H1 (cell line): ENCODE measurements at regions not wholly inside any gene's neighbourhood (a gene's known extent, or its start where the extent isn't known, plus 50 kb on each side); places are given as distances from the start of the nearest gene placed in this dataset.

Experiments used
- CTCF ChIA-PET: fragments of 300-600 bp; sonication (Branson Sonifier 250); formaldehyde crosslinking; loops from one replicate; lab custom pipeline; 2021; ENCODE audit not compliant: partially characterized antibody; lab: Charles Lee
- POLR2A ChIA-PET: fragments of 300-600 bp; sonication (Branson Sonifier 250); formaldehyde crosslinking; loops from one replicate; lab custom pipeline; 2021; ENCODE audit warnings: inconsistent platforms; ENCODE audit not compliant: partially characterized antibody; lab: Charles Lee
- DNase-seq, 2 experiments: peaks; one replicate each; pipeline versions ENCODE4 v3.0.0 to v3.0.0-alpha.2; 2010 to 2022; ENCODE audit warnings: low spot score in 2 of 2, low read depth in 1 of 2, mixed read lengths in 1 of 2
- FAIRE-seq: peaks from 2 replicates; lab custom pipeline; 2011; peaks lifted over from hg19 to GRCh38; lab: Jason Lieb, UNC
- H2AFZ ChIP-seq: 2 replicates; pipeline ENCODE4 v1.8.1; 2012; ENCODE audit warnings: low read length, inconsistent platforms
- H2AK5ac ChIP-seq: 2 replicates; pipeline ENCODE4 v1.6.1; 2013; ENCODE audit warnings: low read depth, low read length
- H2BK120ac ChIP-seq: replicated peaks from 2 replicates; pipeline ENCODE3; 2013; ENCODE audit warnings: low read depth, low read length, inconsistent platforms
- H2BK12ac ChIP-seq: 2 replicates; pipeline ENCODE4 v1.6.1; 2013; ENCODE audit warnings: low read depth, low read length
- H2BK15ac ChIP-seq: 2 replicates; pipeline ENCODE4 v1.6.1; 2013; ENCODE audit warnings: low read length
- H2BK20ac ChIP-seq: 2 replicates; pipeline ENCODE4 v1.6.1; 2013; ENCODE audit warnings: low read length
- H2BK5ac ChIP-seq: 2 replicates; pipeline ENCODE4 v1.6.1; 2013; ENCODE audit warnings: low read depth, low read length
- H3K14ac ChIP-seq: 2 replicates; pipeline ENCODE4 v1.6.1; 2013; ENCODE audit warnings: inconsistent platforms; ENCODE audit not compliant: insufficient read length
- H3K18ac ChIP-seq: 2 replicates; pipeline ENCODE4 v1.6.1; 2013; ENCODE audit warnings: low read length; ENCODE audit errors: extremely low read depth
- H3K23ac ChIP-seq: 2 replicates; pipeline ENCODE4 v1.6.1; 2013; ENCODE audit warnings: inconsistent platforms; ENCODE audit not compliant: insufficient read length
- H3K23me2 ChIP-seq: 2 replicates; pipeline ENCODE4 v1.6.1; 2013; ENCODE audit warnings: low read depth, low read length
- H3K27ac ChIP-seq: 2 replicates; pipeline ENCODE4 v1.6.1; 2011; ENCODE audit warnings: low read depth, low read length, inconsistent platforms
- H3K27me3 ChIP-seq, 4 experiments: replicated peaks in 1 of 4; 1 replicate in 1 of 4; 2 replicates in 3 of 4; pipeline versions ENCODE4 v1.6.1 to v1.8.1; 2011 to 2013; ENCODE audit warnings: low read length in 3 of 4, mild to moderate bottlenecking in 3 of 4, inconsistent platforms in 2 of 4, mixed read lengths in 2 of 4, moderate library complexity in 1 of 4; ENCODE audit not compliant: control insufficient read depth in 3 of 4, insufficient read depth in 3 of 4; ENCODE audit errors: extremely low read depth in 1 of 4
- H3K36me3 ChIP-seq, 4 experiments: 2 replicates each; pipeline versions ENCODE4 v1.6.1 to v1.8.1; 2011 to 2013; ENCODE audit warnings: mild to moderate bottlenecking in 4 of 4, low read length in 3 of 4, moderate library complexity in 2 of 4, control low read depth in 1 of 4, inconsistent platforms in 1 of 4; ENCODE audit not compliant: insufficient read depth in 4 of 4, control insufficient read depth in 2 of 4
- H3K4ac ChIP-seq: replicated peaks from 2 replicates; pipeline ENCODE3; 2013; ENCODE audit warnings: low read length, low read depth, mixed read lengths, inconsistent platforms; ENCODE audit not compliant: insufficient read length
- H3K4me1 ChIP-seq, 4 experiments: replicated peaks in 1 of 4; 1 replicate in 1 of 4; 2 replicates in 3 of 4; pipeline versions ENCODE4 v1.6.1 to v1.8.1; 2011 to 2013; ENCODE audit warnings: low read length in 3 of 4, inconsistent platforms in 2 of 4, mixed read lengths in 1 of 4; ENCODE audit not compliant: insufficient read depth in 4 of 4, control insufficient read depth in 3 of 4
- H3K4me2 ChIP-seq, 2 experiments: 2 replicates each; pipeline versions ENCODE4 v1.6.1 to v1.8.1; 2011 to 2013; ENCODE audit warnings: low read depth in 2 of 2, low read length in 2 of 2, control low read depth in 1 of 2, inconsistent platforms in 1 of 2, mild to moderate bottlenecking in 1 of 2; ENCODE audit not compliant: insufficient read depth in 1 of 2
- H3K4me3 ChIP-seq, 4 experiments: fragments of 200-600, 300-600 bp in 1 of 4; sonication (generic), shearing (Covaris generic), sonication (Bioruptor Twin) in 1 of 4; 2 replicates each; pipeline versions ENCODE4 v1.5.1 to v1.8.1; 2011 to 2016; ENCODE audit warnings: low read length in 4 of 4, low read depth in 3 of 4, control low read depth in 2 of 4, inconsistent platforms in 2 of 4, mild to moderate bottlenecking in 2 of 4, mixed read lengths in 1 of 4, moderate library complexity in 1 of 4; ENCODE audit not compliant: insufficient read depth in 2 of 4; ENCODE audit errors: extremely low read depth in 1 of 4
- H3K56ac ChIP-seq: replicated peaks from 2 replicates; pipeline ENCODE3; 2013; ENCODE audit warnings: low read depth, mild to moderate bottlenecking, mixed read lengths, low read length, inconsistent platforms; ENCODE audit not compliant: insufficient read length
- H3K79me1 ChIP-seq: 2 replicates; pipeline ENCODE4 v1.6.1; 2013; ENCODE audit warnings: low read depth, low read length, control low read depth
- H3K79me2 ChIP-seq, 2 experiments: 2 replicates each; pipeline versions ENCODE4 v1.6.1 to v1.8.1; 2012 to 2013; ENCODE audit warnings: low read length in 2 of 2, mild to moderate bottlenecking in 2 of 2, inconsistent platforms in 1 of 2; ENCODE audit not compliant: insufficient read depth in 2 of 2, control insufficient read depth in 1 of 2
- H3K9ac ChIP-seq, 4 experiments: replicated peaks in 1 of 4; 1 replicate in 1 of 4; 2 replicates in 3 of 4; pipeline versions ENCODE4 v1.6.1 to v1.8.1; 2011 to 2013; ENCODE audit warnings: low read depth in 3 of 4, low read length in 3 of 4, control low read depth in 2 of 4, mild to moderate bottlenecking in 2 of 4, moderate library complexity in 2 of 4, inconsistent platforms in 1 of 4; ENCODE audit errors: extremely low read depth in 1 of 4
- H3K9me3 ChIP-seq, 2 experiments: 2 replicates each; pipeline versions ENCODE4 v1.6.1 to v1.8.1; 2012 to 2013; ENCODE audit warnings: mild to moderate bottlenecking in 2 of 2, moderate library complexity in 2 of 2, control low read depth in 1 of 2, inconsistent platforms in 1 of 2, low read depth in 1 of 2, low read length in 1 of 2, mixed read lengths in 1 of 2; ENCODE audit not compliant: insufficient read depth in 2 of 2
- H4K20me1 ChIP-seq, 2 experiments: replicated peaks in 1 of 2; 2 replicates each; pipeline versions ENCODE3 to v1.8.1; 2011 to 2013; ENCODE audit warnings: inconsistent platforms in 2 of 2, low read length in 2 of 2, mild to moderate bottlenecking in 1 of 2; ENCODE audit not compliant: insufficient read depth in 2 of 2, control insufficient read depth in 1 of 2
- H4K5ac ChIP-seq: 2 replicates; pipeline ENCODE4 v1.6.1; 2013; ENCODE audit warnings: low read length, low read depth, mixed read lengths, inconsistent platforms; ENCODE audit not compliant: insufficient read length
- H4K8ac ChIP-seq: 2 replicates; pipeline ENCODE4 v1.8.0; 2013; ENCODE audit warnings: mild to moderate bottlenecking, moderate library complexity, low read length, inconsistent platforms; ENCODE audit not compliant: insufficient read depth; ENCODE audit errors: extremely low read depth
- H4K91ac ChIP-seq: replicated peaks from 2 replicates; pipeline ENCODE3; 2013; ENCODE audit warnings: low read length, mixed read lengths, inconsistent platforms; ENCODE audit not compliant: insufficient read length
- CBX8 ChIP-seq: fragments of 300-800, 300-1000 bp; sonication (generic); IDR thresholded peaks from 2 replicates; pipeline ENCODE4 v1.7.1; 2016; ENCODE audit warnings: low read depth, low read length, borderline replicate concordance
- CREB1 ChIP-seq: IDR thresholded peaks from 2 replicates; pipeline ENCODE4 v1.6.1; 2012; ENCODE audit warnings: inconsistent platforms
- E2F6 ChIP-seq: IDR thresholded peaks from 2 replicates; pipeline ENCODE4 v1.6.1; 2012; ENCODE audit warnings: inconsistent platforms
- EZH2 ChIP-seq: fragments of 200-600 bp; sonication (generic); IDR thresholded peaks from 2 replicates; pipeline ENCODE4 v1.7.1; 2012; ENCODE audit warnings: low read depth, mild to moderate bottlenecking, moderate library complexity, low read length, inconsistent platforms; ENCODE audit not compliant: severe bottlenecking
- GTF2F1 ChIP-seq: IDR thresholded peaks from 2 replicates; pipeline ENCODE4 v1.6.1; 2012; ENCODE audit warnings: low read depth, low read length, improper control_type of control experiment, borderline replicate concordance
- JUND ChIP-seq: IDR thresholded peaks from 2 replicates; pipeline ENCODE4 v1.6.1; 2011; ENCODE audit warnings: mild to moderate bottlenecking, improper control_type of control experiment, low read length
- MAFK ChIP-seq: IDR thresholded peaks from 2 replicates; pipeline ENCODE4 v1.6.1; 2012; ENCODE audit warnings: low read depth, mild to moderate bottlenecking, improper control_type of control experiment, low read length
- PHF8 ChIP-seq: fragments of 200-600 bp; sonication (generic); conservative IDR thresholded peaks from 2 replicates; pipeline ENCODE4 v1.7.1; 2012; ENCODE audit warnings: low read depth, mild to moderate bottlenecking, inconsistent platforms, low read length, moderate library complexity
- RXRA ChIP-seq: IDR thresholded peaks from 2 replicates; pipeline ENCODE4 v1.6.1; 2011; ENCODE audit warnings: low read depth, mild to moderate bottlenecking, low read length, moderate library complexity; ENCODE audit not compliant: insufficient read depth
- SIN3A ChIP-seq, 2 experiments: IDR thresholded peaks in 1 of 2; conservative IDR thresholded peaks in 1 of 2; 2 replicates each; pipeline ENCODE4 v1.6.1; 2011 to 2012; ENCODE audit warnings: low read length in 2 of 2, improper control_type of control experiment in 1 of 2, low read depth in 1 of 2, mild to moderate bottlenecking in 1 of 2
- SUZ12 ChIP-seq: fragments of 200-600 bp; sonication (generic); IDR thresholded peaks from 2 replicates; pipeline ENCODE4 v1.6.1; 2012; ENCODE audit warnings: mild to moderate bottlenecking, inconsistent platforms, low read length, moderate library complexity, mixed read lengths
- TAF7 ChIP-seq: optimal IDR thresholded peaks from 2 replicates; pipeline ENCODE3; 2011; ENCODE audit warnings: low read depth, mild to moderate bottlenecking, inconsistent platforms, low read length, moderate library complexity, borderline replicate concordance
- TCF12 ChIP-seq: IDR thresholded peaks from 2 replicates; pipeline ENCODE4 v1.6.1; 2011; ENCODE audit warnings: low read depth, mild to moderate bottlenecking, low read length
- YY1 ChIP-seq: IDR thresholded peaks from 2 replicates; pipeline ENCODE4 v1.6.1; 2011; ENCODE audit warnings: low read depth, mild to moderate bottlenecking, low read length
- WGBS, 2 experiments: shearing (Covaris generic) in 1 of 2; methylation state at CpG; one replicate each; pipeline versions ENCODE4 v1.1.6 to v1.1.7; 2013 to 2015; ENCODE audit warnings: low lambda C conversion rate in 2 of 2, mixed read lengths in 2 of 2, inconsistent platforms in 1 of 2, low coverage in 1 of 2, missing lambda C conversion rate in 1 of 2; ENCODE audit not compliant: insufficient replicate concordance in 2 of 2, insufficient coverage in 1 of 2, insufficient read length in 1 of 2; ENCODE audit errors: extremely low coverage in 1 of 2, missing lambda C conversion rate in 1 of 2; 5-methylcytosine and 5-hydroxymethylcytosine counted together

- no peak overlapping the region for H2BK120ac ChIP-seq
- no peaks in the 10 kb centered on the region for H3K79me2 ChIP-seq
- H3K18ac ChIP-seq: no peak overlapping the region
- H3K14ac ChIP-seq: no peak overlapping the region
- FAIRE-seq (no peak), DNase-seq (no peak)
- H4K8ac ChIP-seq: no peak overlapping the region
- no peak overlapping the region for H3K27ac ChIP-seq
- no peak overlapping the region for H2AK5ac ChIP-seq
- H3K56ac ChIP-seq: no peak overlapping the region
- H4K91ac ChIP-seq: peak overlapping the region; percentile 49
- no peak overlapping the region for H2BK12ac ChIP-seq
- no peak overlapping the region for H3K4me3 ChIP-seq
- no peak overlapping the region for H2BK5ac ChIP-seq
- CTCF ChIA-PET: interaction anchor here (1.1 kb wide), 1 partner anchor 211 kb away, joined by 3 read pairs; no protein-coding TSS in a partner anchor
- no peaks in the 10 kb centered on the region for H3K23me2 ChIP-seq
- peaks cover 0 to 4% (median 2%) of the 10 kb centered on the region in 4 experiments; a peak in 2 of 7 replicates for H3K4me1 ChIP-seq
- no peak overlapping the region for H2AFZ ChIP-seq
- H2BK15ac ChIP-seq: no peak overlapping the region; the same call in 1 of the 2 replicates
- no peaks in the 10 kb centered on the region for H3K27me3 ChIP-seq
- H3K9ac ChIP-seq: no peak overlapping the region
- H3K23ac ChIP-seq: no peak overlapping the region
- TF ChIP-seq TAF7: no peak
- no peak for TF ChIP-seq YY1
- no peak for TF ChIP-seq CREB1
- TF ChIP-seq MAFK: no peak
- no peak for TF ChIP-seq CBX8
- no peak for TF ChIP-seq E2F6
- TF ChIP-seq SIN3A (conservative IDR thresholded peaks at IDR 0.05 in 1 of 2, IDR thresholded peaks at IDR 0.05 in 1 of 2; ENCODE audit: low read depth in 1 of 2, low read length in 2 of 2): no peak
- no peak for TF ChIP-seq RXRA
- TF ChIP-seq TCF12: no peak
- no peak for TF ChIP-seq EZH2
- no peak for TF ChIP-seq GTF2F1
- TF ChIP-seq PHF8: no peak
- TF ChIP-seq SUZ12: no peak
- no peak for TF ChIP-seq JUND
- H4K5ac ChIP-seq: no peak overlapping the region
- no peaks in the 10 kb centered on the region for H4K20me1 ChIP-seq
- no peak overlapping the region for H3K4me2 ChIP-seq
- POLR2A ChIA-PET: no interaction called here
- no peaks in the 10 kb centered on the region for H3K36me3 ChIP-seq
- H3K9me3 ChIP-seq: no peaks in the 10 kb centered on the region
- 94% methylated on average over 2 of the region's 2 CpGs; no CpG with 5 or more reads in 1 of the 2 experiments for WGBS, 2 experiments
- H3K79me1 ChIP-seq: no peaks in the 10 kb centered on the region
- H2BK20ac ChIP-seq: no peak overlapping the region
- no peak overlapping the region for H3K4ac ChIP-seq
These were observed 225.6 kb downstream of the BLID start for GRCh38 chr11:121890377-121890776.
